ENCODE measurements at regions not wholly inside any gene's neighbourhood (a gene's known extent, or its start where the extent isn't known, plus 50 kb on each side); places are given as distances from the start of the nearest gene placed in this dataset.

- ATAC-seq (no peak), FAIRE-seq (no peak), DNase-seq (ENCODE audit: extremely low read depth in 1 of 4, low spot score in 3 of 4) (no peak)
- H2AFZ ChIP-seq (ENCODE audit: low read depth, low read length) = no peak overlapping the region
- no peaks in the 10 kb centered on the region for H3K36me3 ChIP-seq (ENCODE audit: control insufficient read depth, insufficient read depth, low read length)
- H4K20me1 ChIP-seq (replicated peaks; ENCODE audit: control insufficient read depth, insufficient read depth, low read length) = no peaks in the 10 kb centered on the region
- H3K9me3 ChIP-seq (replicated peaks; ENCODE audit: control insufficient read depth, insufficient read depth, low read depth, low read length) = no peaks in the 10 kb centered on the region
- no peak overlapping the region for H3K9ac ChIP-seq (ENCODE audit: insufficient read depth in 1 of 2, low read depth in 2 of 2, low read length in 2 of 2)
- H3K4me3 ChIP-seq = no peak overlapping the region
- H3K27ac ChIP-seq (ENCODE audit: extremely low read depth, low read depth, low read length) = no peak overlapping the region
- ChIA-PET POLR2A (no interaction called here), CTCF (ENCODE audit: low intra/inter-chr PET ratio) (no interaction called here)
- in situ Hi-C loops (cut with MboI) (no loop called here), intact Hi-C loops (cut with micrococcal nuclease) (no loop called here)
- H3K9me1 ChIP-seq (ENCODE audit: control insufficient read depth, insufficient read depth, low read length) = no peaks in the 10 kb centered on the region
- no peaks in the 10 kb centered on the region for H3K4me1 ChIP-seq (replicated peaks in 1 of 2; ENCODE audit: control insufficient read depth in 2 of 2, insufficient read depth in 2 of 2, low read length in 2 of 2)
- 2% methylated on average over 2 of the region's 2 CpGs for WGBS (ENCODE audit: insufficient coverage, low coverage, missing lambda C conversion rate)
- H3K79me2 ChIP-seq (ENCODE audit: control insufficient read depth, insufficient read depth, low read length) = no peaks in the 10 kb centered on the region
- no peak overlapping the region for H3K4me2 ChIP-seq (ENCODE audit: insufficient read depth, low read length)
- no peaks in the 10 kb centered on the region for H3K27me3 ChIP-seq (ENCODE audit: control insufficient read depth in 2 of 2, insufficient read depth in 2 of 2, low read length in 2 of 2)
- BruUV-seq (replicated peaks) = no TSS peak
- TF ChIP-seq ZSCAN29 (IDR thresholded peaks at IDR 0.05) (no peak), MCM3 (IDR thresholded peaks at IDR 0.05) (no peak), CREB5 (CRISPR knock-in tag; IDR thresholded peaks at IDR 0.05) (no peak), CREBBP (IDR thresholded peaks at IDR 0.05; ENCODE audit: low read depth, low read length) (no peak), KAT7 (CRISPR knock-in tag; IDR thresholded peaks at IDR 0.05; ENCODE audit: borderline replicate concordance) (no peak), MCM2 (IDR thresholded peaks at IDR 0.05; ENCODE audit: low read depth) (no peak), ZNF76 (CRISPR knock-in tag; IDR thresholded peaks at IDR 0.05; ENCODE audit: borderline replicate concordance) (no peak), GATA2 (CRISPR knock-in tag; IDR thresholded peaks at IDR 0.05) (no peak), ZNF124 (CRISPR knock-in tag; IDR thresholded peaks at IDR 0.05) (no peak), POLR3A (IDR thresholded peaks at IDR 0.05; ENCODE audit: borderline replicate concordance, extremely low read depth, insufficient read depth, insufficient read length) (no peak), RERE (CRISPR knock-in tag; IDR thresholded peaks at IDR 0.05; ENCODE audit: borderline replicate concordance) (no peak), BRF2 (IDR thresholded peaks at IDR 0.05; ENCODE audit: borderline replicate concordance, insufficient read depth, insufficient read length) (no peak), RBM14 (IDR thresholded peaks at IDR 0.05; ENCODE audit: borderline replicate concordance, insufficient read depth, low read depth, low read length) (no peak), NONO (IDR thresholded peaks at IDR 0.05; ENCODE audit: low read depth in 2 of 2, low read length in 1 of 2) (no peak), ZNF778 (CRISPR knock-in tag; IDR thresholded peaks at IDR 0.05) (no peak), KLF16 (IDR thresholded peaks at IDR 0.05) (no peak)
Observed at GRCh38 chr1:173117761-173118160, 67.0 kb upstream of the TNFSF18 start.

Data from K562 (cell line).